ENCODE measurements at regions not wholly inside any gene's neighbourhood (a gene's known extent, or its start where the extent isn't known, plus 50 kb on each side); places are given as distances from the start of the nearest gene placed in this dataset.

DNA sequence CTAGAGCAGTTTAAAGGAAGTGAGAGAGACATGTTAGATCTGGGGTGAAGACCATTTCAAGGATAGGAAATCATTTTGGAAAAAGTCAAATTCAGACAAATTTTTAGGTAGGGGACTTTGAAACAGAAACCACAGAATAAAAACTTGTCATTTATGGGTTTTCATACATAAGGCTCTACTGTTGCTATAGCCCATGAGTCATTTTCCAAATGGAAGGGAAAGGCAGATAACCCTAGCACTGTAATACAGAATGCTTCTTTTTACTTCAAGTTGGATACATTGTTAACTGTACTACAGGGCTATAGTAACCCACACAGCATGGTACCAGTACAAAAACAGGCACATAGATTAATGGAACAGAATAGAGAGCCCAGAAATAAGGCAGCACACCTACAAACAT is 455.4 kb downstream of the EBF1 start:
- Mint-ChIP-seq H3K4me1 (no peaks in the 10 kb centered on the region), H3K27me3 (ENCODE audit: low read depth in 3 of 3) (peaks cover under 1 to 11% (median 1%) of the 10 kb centered on the region in 3 donors), H3K27ac (no peak overlapping the region), H3K9me3 (peaks cover 0 to 3% (median 0%) of the 10 kb centered on the region in 7 donors), H3K36me3 (no peaks in the 10 kb centered on the region), H3K4me3 (no peak overlapping the region)
- H3K4me3 ChIP-seq (replicated peaks in 1 of 3; ENCODE audit: low read depth in 2 of 3, low read length in 3 of 3) = no peak overlapping the region
- no peak overlapping the region for H2AFZ ChIP-seq (ENCODE audit: insufficient read depth, low read depth, low read length, poor library complexity, severe bottlenecking)
- TF ChIP-seq, protein P1, sequence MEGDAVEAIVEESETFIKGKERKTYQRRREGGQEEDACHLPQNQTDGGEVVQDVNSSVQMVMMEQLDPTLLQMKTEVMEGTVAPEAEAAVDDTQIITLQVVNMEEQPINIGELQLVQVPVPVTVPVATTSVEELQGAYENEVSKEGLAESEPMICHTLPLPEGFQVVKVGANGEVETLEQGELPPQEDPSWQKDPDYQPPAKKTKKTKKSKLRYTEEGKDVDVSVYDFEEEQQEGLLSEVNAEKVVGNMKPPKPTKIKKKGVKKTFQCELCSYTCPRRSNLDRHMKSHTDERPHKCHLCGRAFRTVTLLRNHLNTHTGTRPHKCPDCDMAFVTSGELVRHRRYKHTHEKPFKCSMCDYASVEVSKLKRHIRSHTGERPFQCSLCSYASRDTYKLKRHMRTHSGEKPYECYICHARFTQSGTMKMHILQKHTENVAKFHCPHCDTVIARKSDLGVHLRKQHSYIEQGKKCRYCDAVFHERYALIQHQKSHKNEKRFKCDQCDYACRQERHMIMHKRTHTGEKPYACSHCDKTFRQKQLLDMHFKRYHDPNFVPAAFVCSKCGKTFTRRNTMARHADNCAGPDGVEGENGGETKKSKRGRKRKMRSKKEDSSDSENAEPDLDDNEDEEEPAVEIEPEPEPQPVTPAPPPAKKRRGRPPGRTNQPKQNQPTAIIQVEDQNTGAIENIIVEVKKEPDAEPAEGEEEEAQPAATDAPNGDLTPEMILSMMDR (IDR thresholded peaks at IDR 0.05) = no peak
- no peak for DNase-seq
- no peaks in the 10 kb centered on the region for H3K9me3 ChIP-seq (replicated peaks in 1 of 2; ENCODE audit: control insufficient read depth in 1 of 2, insufficient read depth in 1 of 2, low read length in 2 of 2)
- no peaks in the 10 kb centered on the region for H3K36me3 ChIP-seq (replicated peaks in 1 of 2; ENCODE audit: control insufficient read depth in 1 of 2, insufficient read depth in 2 of 2, low read length in 2 of 2)
- no peaks in the 10 kb centered on the region for H4K20me1 ChIP-seq (ENCODE audit: insufficient read depth, low read length)
- intact Hi-C loops (cut with micrococcal nuclease) = no loop called here
- H3K9ac ChIP-seq (ENCODE audit: insufficient read depth, low read length, poor library complexity, severe bottlenecking) = no peak overlapping the region
- no peaks in the 10 kb centered on the region for H3K27me3 ChIP-seq (ENCODE audit: control insufficient read depth in 2 of 2, insufficient read depth in 2 of 2, low read length in 2 of 2)
- no peaks in the 10 kb centered on the region for H3K4me1 ChIP-seq (ENCODE audit: control insufficient read depth in 1 of 2, insufficient read depth in 2 of 2, low read length in 2 of 2)
- H3K79me2 ChIP-seq (ENCODE audit: insufficient read depth, low read length) = no peaks in the 10 kb centered on the region
- no peak overlapping the region for H3K27ac ChIP-seq (ENCODE audit: low read depth in 1 of 2, low read length in 2 of 2)
- no peak overlapping the region for H3K4me2 ChIP-seq (replicated peaks; ENCODE audit: extremely low read depth, low read length, poor library complexity, severe bottlenecking)

- H3K4me1 Mint-ChIP-seq = no peaks in the 10 kb centered on the region
- no peak overlapping the region for H2AFZ ChIP-seq (ENCODE audit: insufficient read depth, low read depth, low read length, poor library complexity, severe bottlenecking)
- intact Hi-C loops (cut with micrococcal nuclease) = no loop called here
- H3K9ac ChIP-seq (ENCODE audit: insufficient read depth, low read length, poor library complexity, severe bottlenecking) = no peak overlapping the region
- no peaks in the 10 kb centered on the region for H3K36me3 Mint-ChIP-seq
- H3K27me3 ChIP-seq (ENCODE audit: control insufficient read depth in 2 of 2, insufficient read depth in 2 of 2, low read length in 2 of 2) = no peaks in the 10 kb centered on the region
- H3K4me3 ChIP-seq (replicated peaks in 1 of 3; ENCODE audit: low read depth in 2 of 3, low read length in 3 of 3) = no peak overlapping the region
- DNase-seq = no peak
- TF ChIP-seq, protein P1 (IDR thresholded peaks at IDR 0.05) = no peak
- WGBS (ENCODE audit: insufficient coverage) = no CpG with 5 or more reads among the region's 1 CpG
- H3K9me3 ChIP-seq (replicated peaks in 1 of 2; ENCODE audit: control insufficient read depth in 1 of 2, insufficient read depth in 1 of 2, low read length in 2 of 2) = no peaks in the 10 kb centered on the region
- no peak overlapping the region for H3K4me3 Mint-ChIP-seq
- H3K4me1 ChIP-seq (ENCODE audit: control insufficient read depth in 1 of 2, insufficient read depth in 2 of 2, low read length in 2 of 2) = no peaks in the 10 kb centered on the region
- peaks cover 0 to 8% (median 1%) of the 10 kb centered on the region in 3 donors for H3K27me3 Mint-ChIP-seq (ENCODE audit: low read depth in 3 of 3)
- H3K9me3 Mint-ChIP-seq = peaks cover 0 to 3% (median 0%) of the 10 kb centered on the region in 7 donors
- H4K20me1 ChIP-seq (ENCODE audit: insufficient read depth, low read length) = no peaks in the 10 kb centered on the region
- no peaks in the 10 kb centered on the region for H3K79me2 ChIP-seq (ENCODE audit: insufficient read depth, low read length)
- no peak overlapping the region for H3K4me2 ChIP-seq (replicated peaks; ENCODE audit: extremely low read depth, low read length, poor library complexity, severe bottlenecking)
- no peak overlapping the region for H3K27ac Mint-ChIP-seq
- no peak overlapping the region for H3K27ac ChIP-seq (ENCODE audit: low read depth in 1 of 2, low read length in 2 of 2)
- no peaks in the 10 kb centered on the region for H3K36me3 ChIP-seq (replicated peaks in 1 of 2; ENCODE audit: control insufficient read depth in 1 of 2, insufficient read depth in 2 of 2, low read length in 2 of 2)
Observed at GRCh38 chr5:158643840-158644239, 455.9 kb downstream of the EBF1 start.
